CMK (cell line): ENCODE measurements at regions not wholly inside any gene's neighbourhood (a gene's known extent, or its start where the extent isn't known, plus 50 kb on each side); places are given as distances from the start of the nearest gene placed in this dataset.
"Not testable (repeated sequence)": the region's sequence is repeated elsewhere in the genome, so short reads cannot be mapped to it uniquely, and the experiment has no call there.

Experiments
- DNase-seq: peaks from one replicate; pipeline ENCODE4 v3.0.0-alpha.2; 2010; ENCODE audit warnings: low read depth

DNA sequence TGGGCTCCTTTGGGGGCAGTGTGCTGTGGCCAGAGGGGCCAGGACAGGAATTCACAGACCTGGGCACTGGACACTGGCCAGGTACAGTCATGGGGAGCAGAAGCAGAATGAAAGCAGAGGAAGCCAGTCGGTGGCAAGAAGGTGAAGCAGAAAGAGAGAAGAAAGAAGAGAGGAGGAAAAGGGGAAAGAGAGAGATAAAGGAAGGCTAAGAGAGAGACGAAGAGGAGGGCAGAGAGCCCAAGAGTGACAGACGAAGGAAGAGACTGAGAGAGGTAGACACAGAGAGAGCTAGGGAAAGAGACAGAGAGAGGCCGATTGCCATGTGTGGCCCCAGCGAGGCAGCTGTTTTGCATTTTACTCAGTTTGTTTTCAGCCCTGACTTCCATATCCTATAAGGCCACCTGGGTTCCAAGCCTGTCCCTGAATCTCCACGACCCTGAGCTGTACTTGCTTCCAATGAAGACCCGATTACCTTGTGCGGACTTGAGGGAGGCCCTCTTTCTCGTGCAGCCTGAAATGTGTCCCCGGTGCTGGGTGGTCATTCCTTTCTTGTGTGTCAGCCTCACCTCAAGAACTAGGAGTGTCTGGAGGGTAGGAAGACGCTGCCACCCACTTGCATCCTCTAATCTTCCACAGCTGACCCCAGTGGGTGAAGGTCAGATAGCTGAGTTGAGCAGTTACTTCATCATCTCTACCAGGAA is 73.9 kb downstream of the LSM3 start:
- DNase-seq = no peak

DNA sequence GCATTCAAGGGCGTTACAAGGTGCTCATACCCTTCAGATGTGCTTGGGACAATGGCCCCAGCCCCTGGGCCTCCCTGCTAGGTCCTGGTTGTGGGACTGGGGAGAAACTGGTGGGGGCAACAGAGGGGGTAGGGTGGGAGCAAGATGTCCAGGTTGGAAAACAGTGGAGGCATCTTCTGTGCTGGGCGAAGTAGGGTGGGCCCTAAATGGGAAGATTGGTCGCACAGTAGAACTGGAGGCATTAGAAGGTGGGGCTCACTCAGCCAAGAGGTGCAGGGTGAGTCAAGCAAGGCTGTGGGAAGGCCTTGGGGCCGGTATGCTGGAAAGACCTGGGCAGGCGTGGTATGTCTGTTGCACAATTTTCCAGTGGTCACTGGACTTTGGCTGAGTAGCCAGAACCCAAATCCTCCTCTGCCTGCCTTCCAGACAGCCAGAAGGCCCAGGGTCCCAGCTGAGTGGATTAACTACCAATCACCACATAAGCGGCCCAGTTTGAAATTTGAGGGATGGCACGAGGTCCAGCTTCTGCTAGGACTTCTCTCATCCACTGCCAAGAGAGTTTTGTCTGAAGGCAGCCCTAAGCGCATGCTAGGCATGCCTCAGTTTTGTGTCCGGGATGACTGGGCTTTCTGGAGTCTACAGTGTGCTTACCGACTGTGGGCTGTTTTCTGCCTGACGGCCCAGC is 74.5 kb downstream of the LSM3 start:
- DNase-seq = no peak

DNA sequence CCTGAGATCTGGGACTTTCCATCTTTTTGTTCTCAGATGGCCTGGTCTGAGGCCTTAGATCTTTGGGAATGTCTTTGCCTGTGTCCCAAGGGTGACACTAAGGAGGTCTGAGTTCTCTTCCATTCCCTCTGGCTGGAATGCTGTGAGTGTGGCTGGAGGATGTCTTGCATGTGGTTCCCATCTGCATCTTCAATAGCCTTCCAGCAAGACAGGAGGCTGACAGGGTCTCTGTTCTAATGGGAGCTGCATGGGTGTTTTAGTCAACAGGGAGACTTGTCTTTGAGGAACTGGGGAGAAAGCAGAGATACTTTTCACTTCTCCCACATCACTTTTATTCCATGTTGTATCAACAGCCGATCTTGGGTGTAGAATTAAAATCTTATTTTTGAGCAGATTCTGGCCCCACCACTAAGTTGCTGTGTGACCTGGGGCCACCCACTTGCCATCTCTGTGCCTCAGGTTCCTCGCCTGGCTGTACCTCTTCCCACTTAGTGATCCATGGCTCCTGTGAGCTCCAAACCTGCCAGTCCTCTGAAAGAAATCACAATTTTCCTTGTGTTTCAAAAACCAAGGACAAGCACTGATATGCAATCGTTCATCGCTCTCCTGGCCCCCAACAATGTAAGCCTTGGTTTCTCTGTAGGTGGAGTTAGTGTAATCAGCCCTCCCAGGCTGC is 75.2 kb downstream of the LSM3 start:
- no peak for DNase-seq

DNA sequence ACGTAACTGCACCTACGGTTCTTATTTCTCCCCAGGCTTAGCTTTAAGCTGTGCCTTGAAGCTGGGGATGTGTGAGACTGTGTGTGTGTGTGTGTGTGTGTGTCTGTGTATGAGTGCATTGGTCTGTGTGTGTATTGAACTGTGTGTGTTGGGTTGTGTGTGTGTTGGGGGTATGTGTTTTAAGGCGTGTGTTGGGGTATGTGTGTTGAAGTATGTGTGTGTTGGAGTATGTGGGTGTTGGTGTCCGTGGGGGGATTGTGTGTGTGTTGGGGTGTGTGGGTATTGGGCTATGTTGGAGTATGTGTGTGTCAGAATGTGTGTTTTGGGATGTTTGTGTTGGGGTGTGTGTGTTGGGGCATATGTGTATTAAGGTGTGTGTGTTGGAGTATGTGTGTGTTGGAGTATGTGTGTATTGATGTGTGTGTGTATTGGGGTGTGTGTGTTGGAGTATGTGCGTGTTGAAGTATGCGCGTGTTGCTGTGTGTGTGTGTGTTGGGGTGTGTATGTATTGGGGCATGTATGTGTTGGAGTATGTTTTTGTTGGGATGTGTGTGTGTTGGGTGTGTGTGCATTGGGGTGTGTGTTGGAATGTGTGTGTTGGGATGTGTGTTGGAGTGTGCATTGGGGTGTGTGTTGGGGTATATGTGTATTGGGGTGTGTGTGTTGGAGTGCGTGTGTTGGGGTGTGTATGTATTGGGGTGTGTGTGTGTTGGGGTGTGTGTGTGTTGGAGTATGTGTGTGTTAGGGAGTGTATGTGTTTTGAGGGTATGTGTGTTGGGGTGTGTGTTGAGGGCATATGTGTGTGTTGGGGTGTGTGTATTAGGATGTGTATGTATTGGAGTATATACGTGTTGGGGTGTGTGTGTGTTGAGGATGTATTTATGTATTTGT is 76.4 kb downstream of the LSM3 start:
- DNase-seq = no peak

- no peak for DNase-seq
Measured at GRCh38 chr3:14256046-14256445, 77.4 kb downstream of the LSM3 start.

GRCh38 chr3:14256561-14257342 is 78.1 kb downstream of the LSM3 start:
- no peak for DNase-seq

- DNase-seq = no peak
Measured at GRCh38 chr3:14258906-14259904, 80.6 kb downstream of the LSM3 start.

GRCh38 chr3:14260463-14260862 is 81.8 kb downstream of the LSM3 start:
- no peak for DNase-seq

GRCh38 chr3:14261229-14261628 is 82.6 kb downstream of the LSM3 start:
- peak; percentile 72 for DNase-seq

GRCh38 chr3:14262212-14262611 is 83.6 kb downstream of the LSM3 start:
- DNase-seq = no peak

GRCh38 chr3:14262867-14263266 is 84.2 kb downstream of the LSM3 start:
- DNase-seq = no peak

- no peak for DNase-seq
Measured at GRCh38 chr3:14263317-14264005, 84.8 kb downstream of the LSM3 start.

- DNase-seq = no peak
Measured at GRCh38 chr3:14265246-14265962, 86.8 kb downstream of the LSM3 start.

DNA sequence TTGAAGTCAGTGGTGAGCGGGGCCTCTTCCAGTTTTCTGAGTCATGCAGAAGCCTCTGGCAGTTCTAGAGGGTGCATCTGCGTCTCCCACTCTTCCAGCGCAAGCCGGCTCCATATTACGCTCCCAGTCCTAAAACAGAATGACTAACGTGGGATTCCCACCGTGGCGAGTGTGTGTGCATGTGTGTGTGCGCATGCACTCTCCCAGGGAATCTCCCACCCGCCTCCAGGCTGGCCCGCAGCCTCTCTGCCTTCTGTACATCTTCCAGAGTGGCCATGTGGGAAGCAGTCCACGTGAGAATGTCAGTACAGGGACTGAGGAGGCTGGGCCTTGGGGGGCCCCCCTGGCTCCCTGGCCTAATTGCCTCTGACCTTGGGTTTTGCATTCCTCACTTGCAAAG is 87.7 kb downstream of the LSM3 start:
- DNase-seq = no peak

DNA sequence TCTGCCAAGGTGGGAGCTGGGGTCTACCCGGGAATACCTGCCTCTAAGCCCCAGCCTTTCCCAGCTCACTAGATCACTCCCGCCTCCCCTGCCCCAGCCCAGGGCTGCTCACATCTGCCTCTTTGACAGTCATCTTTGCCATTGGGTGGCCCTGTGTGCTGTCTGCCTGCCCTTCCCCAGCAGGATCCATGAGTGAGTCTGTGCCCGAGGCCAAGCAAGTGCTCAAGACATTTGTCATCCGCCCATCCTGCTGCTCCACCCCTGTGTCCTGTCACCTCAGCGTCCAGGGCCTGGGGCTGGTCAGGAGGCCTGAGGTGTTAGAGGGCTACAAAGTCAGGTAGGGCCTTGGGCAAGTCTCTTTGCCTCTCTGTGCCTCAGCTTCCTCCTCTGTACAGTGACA is 89.4 kb downstream of the LSM3 start:
- DNase-seq = no peak

- no peak for DNase-seq
Measured at GRCh38 chr3:14268897-14269296, 90.3 kb downstream of the LSM3 start.

- DNase-seq = not testable (repeated sequence)
Measured at GRCh38 chr3:14272041-14272958, 93.7 kb downstream of the LSM3 start.
